Upper lobe of left lung (tissue), 4 donors: ENCODE measurements at regions not wholly inside any gene's neighbourhood (a gene's known extent, or its start where the extent isn't known, plus 50 kb on each side); places are given as distances from the start of the nearest gene placed in this dataset.

ENCODE experiments used
- CTCF ChIP-seq, 6 experiments: fragments of 450-650 bp in 4 of 6; fragments of 200-600 bp in 2 of 6; sonication (generic) in 2 of 6; IDR thresholded peaks; one replicate each; pipeline ENCODE4 v1.5.1; 2016 to 2019; ENCODE audit warnings: antibody characterized with exemption in 6 of 6
- EP300 ChIP-seq, 4 donors: sonication (generic); formaldehyde crosslinking; IDR thresholded peaks; one replicate each; pipeline ENCODE4 v1.5.1; 2017; ENCODE audit warnings: antibody characterized with exemption in 4 of 4, control low read depth in 2 of 4
- POLR2A ChIP-seq, 4 donors: fragments of 450-650 bp; IDR thresholded peaks; one replicate each; pipeline ENCODE4 v1.5.1; 2016 to 2017; ENCODE audit warnings: antibody characterized with exemption in 4 of 4, mild to moderate bottlenecking in 2 of 4
- POLR2AphosphoS5 ChIP-seq, 2 donors: sonication (generic); formaldehyde crosslinking; IDR thresholded peaks; one replicate each; pipeline ENCODE4 v1.5.1; 2017; ENCODE audit warnings: antibody characterized with exemption in 2 of 2

- TF ChIP-seq POLR2A (IDR thresholded peaks at IDR 0.05), result no peak
- TF ChIP-seq EP300 (IDR thresholded peaks at IDR 0.05), result no peak
- TF ChIP-seq CTCF (IDR thresholded peaks at IDR 0.05), result no peak
- TF ChIP-seq POLR2AphosphoS5 (IDR thresholded peaks at IDR 0.05), result no peak
These were observed 811.1 kb upstream of the SALL3 start for GRCh38 chr18:78168526-78168925.
